GM19397 (cell line): ENCODE measurements at regions not wholly inside any gene's neighbourhood (a gene's known extent, or its start where the extent isn't known, plus 50 kb on each side); places are given as distances from the start of the nearest gene placed in this dataset.
"Not testable (repeated sequence)": the region's sequence is repeated elsewhere in the genome, so short reads cannot be mapped to it uniquely, and the experiment has no call there.

Experiments
- ATAC-seq: cut with Tn5 transposase; IDR thresholded peaks from one replicate; pipeline ENCODE4 v1.9.1; 2021; ENCODE audit warnings: mild to moderate bottlenecking, moderate library complexity; ENCODE audit not compliant: unreplicated experiment

DNA sequence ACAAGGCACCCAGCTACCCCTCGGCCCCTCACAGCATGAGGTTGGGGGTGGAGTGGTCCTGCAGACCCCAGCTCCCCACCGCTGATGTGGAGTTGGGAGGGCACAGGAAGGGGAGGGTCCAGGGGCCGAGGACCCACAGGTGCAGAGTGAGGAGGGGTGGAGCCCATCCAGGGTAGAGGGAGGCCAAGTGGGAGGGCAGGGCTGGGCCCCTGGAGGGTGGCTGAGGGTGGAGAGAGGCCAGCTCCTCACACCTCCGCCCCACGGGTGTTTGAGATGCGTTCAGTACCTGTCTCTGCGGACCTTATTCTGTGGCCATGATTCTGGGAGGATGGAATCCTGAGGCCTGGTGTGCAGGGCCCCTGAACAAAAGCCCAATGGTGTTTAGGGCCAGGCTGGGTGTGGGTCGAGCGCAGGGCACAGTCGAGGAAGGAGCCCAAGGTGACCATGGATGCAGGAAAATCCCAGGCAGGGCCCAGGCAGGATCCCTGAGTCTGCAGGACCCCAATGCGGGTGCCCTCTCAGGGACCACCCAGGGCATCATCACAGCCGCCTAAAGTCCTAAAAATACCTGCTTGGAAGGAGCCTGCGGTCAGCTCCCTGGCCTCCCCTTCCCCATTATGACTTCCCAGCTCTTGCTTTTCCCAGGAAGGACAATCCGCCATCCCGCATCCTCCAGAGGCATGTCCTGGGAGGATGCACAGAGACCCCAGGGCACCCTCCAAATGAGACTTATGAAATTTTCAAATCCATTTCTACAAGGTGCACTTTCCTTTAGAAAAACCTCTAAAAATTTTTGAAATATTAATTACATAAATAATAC is 377.1 kb upstream of the SFSWAP start:
- no peak for ATAC-seq

DNA sequence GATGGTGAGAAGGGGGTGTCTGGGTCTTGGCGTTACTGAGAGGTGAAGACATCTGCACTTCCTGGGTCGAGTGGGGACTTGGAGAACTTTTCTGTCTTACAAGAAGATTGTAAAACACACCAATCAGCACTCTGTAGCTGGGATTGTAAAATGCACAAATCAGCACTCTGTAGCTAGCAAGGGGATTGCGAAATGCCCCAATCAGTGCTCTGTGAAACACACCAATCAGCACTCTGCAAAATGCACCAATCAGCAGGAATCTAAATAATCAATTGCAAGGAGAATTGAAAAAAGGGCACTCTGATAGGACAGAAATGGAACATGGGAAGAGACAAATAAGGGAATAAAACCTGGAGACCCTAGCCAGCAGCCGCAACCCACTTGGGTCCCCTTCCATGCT is 376.1 kb upstream of the SFSWAP start:
- no peak for ATAC-seq

DNA sequence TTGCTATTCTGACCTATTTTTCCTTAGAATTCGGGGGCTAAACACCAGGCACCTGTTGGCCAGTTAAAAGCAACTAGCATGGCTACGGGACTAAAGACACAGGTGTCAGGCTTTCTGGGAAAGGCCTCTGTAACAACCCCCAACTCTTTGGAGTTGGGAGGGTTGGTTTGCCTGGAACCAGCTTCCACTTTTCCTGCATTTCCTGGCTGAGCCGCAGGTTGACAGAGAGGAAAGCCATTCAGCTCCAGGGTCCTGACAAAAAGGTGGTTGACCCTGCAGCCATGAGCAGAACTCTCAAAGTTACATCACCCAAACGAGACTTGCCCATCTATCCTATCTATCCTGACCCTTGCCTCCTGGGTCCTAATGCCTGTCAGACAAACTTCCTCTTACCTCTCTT is 375.4 kb upstream of the SFSWAP start:
- ATAC-seq = no peak

- ATAC-seq = not testable (repeated sequence)
Measured at GRCh38 chr12:131337861-131338260, 373.0 kb upstream of the SFSWAP start.

DNA sequence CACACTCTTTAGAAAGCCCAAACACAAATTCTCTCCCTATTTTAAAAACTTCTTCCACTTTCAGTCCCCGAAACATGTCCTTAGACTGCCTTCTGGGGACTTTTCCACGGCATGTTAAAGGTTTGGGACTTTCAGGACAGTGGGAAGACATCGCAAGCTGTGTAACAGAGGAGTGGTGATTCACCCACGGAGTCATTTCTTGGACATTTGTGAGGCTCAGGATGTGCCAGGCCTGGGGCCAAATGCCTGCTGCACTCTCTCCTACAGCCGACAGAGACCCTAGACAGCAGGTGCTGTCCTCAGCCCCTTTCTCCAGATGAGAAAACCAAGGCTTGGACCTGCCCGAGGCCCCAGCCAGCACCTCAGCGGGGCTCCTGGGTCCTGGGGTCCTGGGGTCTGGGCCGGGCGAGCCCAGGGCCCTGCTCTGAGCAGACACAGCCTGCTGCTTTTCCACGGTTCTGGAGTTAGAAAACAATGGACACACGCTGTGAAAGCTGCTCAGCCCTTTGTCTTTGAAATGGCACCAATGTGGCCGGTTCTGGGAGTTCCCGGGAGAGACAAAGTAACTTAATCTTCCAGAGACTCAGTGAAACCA is 370.2 kb upstream of the SFSWAP start:
- ATAC-seq = no peak

DNA sequence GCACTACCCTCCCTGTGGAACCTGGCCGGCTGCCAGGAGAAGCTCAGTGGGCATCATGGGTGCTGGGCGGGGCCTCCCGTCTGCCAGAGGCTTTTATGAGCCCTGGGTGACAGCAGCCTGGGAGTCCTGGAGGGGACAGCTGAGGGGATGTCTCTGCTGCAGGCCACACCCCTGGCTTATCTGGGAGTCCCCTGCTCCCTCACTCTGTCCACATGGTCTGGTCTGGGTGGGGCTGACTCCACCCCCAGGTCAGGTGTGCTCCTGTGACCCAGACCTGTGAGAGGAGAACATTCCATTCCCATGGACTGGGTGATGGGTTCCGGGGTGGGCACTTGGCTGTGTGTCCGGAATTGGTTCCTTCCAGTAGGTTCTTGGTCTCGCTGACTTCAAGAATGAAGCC is 369.3 kb upstream of the SFSWAP start:
- not testable (repeated sequence) for ATAC-seq

GRCh38 chr12:131343436-131343835 is 367.5 kb upstream of the SFSWAP start:
- not testable (repeated sequence) for ATAC-seq

- not testable (repeated sequence) for ATAC-seq
Measured at GRCh38 chr12:131344715-131345520, 366.0 kb upstream of the SFSWAP start.

GRCh38 chr12:131345521-131346436 is 365.1 kb upstream of the SFSWAP start:
- ATAC-seq = no peak

DNA sequence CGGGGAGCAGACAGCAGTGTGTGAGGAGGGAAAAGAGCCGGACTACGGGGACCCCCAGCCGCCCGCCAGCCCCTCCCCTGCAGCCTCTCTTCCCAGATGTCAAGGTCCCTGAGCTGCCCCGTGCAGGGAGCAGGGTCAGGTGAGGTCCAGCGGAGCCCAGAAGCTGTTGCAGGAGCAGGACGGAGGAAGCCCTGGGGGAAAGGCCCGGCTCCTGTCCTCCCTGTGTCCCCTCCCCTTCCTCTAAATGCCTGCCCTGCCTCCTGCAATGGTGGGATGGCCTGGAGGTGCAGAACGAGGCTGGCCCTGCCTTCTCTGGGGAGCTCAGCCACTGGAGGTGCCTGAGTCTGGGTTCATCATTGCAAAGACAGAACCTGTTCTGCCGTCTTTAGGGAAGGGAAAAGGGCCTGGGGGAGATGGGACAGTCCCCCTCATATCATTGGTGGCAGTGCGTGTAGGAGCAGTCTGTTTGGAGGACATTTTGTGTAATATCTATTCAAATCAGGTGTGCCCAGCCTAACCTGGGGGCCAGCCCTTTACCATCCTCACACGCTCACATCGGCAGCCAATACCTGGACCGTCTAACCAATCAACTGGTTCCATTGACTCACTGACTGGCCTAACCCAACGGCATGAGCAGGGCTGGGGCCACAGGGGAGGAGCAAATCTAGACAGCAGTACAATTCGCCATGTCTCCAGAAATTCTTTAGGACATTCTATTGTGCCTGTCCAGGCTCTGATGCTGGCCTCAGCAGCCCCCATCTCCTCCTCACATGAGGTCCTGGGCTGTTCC is 364.1 kb upstream of the SFSWAP start:
- ATAC-seq = no peak

- no peak for ATAC-seq
Measured at GRCh38 chr12:131347345-131347714, 363.6 kb upstream of the SFSWAP start.

DNA sequence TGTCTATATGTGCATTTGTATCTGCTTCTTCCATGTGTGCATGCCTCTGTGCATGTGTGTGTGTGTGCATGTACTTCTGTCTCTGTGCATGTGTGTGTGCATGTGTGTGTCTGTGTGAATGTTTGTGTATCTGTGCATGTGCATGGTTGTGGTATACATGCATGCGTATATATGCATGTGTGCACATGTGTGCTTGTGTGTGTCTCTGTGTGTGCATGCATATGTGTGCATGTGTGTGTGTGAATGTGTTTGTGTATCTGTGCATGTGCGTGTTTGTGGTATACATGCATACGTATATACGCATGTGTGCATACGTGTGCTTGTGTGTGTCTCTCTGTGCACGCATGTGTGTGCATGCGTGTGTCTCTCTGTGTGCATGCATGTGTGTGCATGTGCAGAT is 363.2 kb upstream of the SFSWAP start:
- no peak for ATAC-seq

- ATAC-seq = no peak
Measured at GRCh38 chr12:131348231-131348630, 362.7 kb upstream of the SFSWAP start.

DNA sequence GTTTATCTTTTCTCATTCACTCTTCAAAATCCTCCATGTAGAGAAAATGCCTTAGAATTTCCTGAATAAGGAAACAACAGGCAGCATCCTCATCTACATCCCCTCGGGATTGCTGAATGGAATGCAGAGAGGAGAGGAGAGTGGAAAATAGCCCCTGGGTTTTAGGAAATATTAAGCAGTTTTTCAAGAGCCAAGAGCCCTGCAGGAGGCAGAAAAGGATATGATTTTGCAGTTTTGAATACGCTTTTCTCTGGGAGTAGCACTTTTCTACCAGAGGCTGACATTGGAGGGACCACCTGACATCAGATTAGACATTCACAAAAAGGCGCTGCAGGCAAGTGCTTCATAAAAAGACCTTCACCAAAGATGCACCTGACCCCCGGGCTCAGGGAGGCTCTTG is 362.2 kb upstream of the SFSWAP start:
- ATAC-seq = no peak

- ATAC-seq = no peak
Measured at GRCh38 chr12:131349397-131350127, 361.3 kb upstream of the SFSWAP start.

DNA sequence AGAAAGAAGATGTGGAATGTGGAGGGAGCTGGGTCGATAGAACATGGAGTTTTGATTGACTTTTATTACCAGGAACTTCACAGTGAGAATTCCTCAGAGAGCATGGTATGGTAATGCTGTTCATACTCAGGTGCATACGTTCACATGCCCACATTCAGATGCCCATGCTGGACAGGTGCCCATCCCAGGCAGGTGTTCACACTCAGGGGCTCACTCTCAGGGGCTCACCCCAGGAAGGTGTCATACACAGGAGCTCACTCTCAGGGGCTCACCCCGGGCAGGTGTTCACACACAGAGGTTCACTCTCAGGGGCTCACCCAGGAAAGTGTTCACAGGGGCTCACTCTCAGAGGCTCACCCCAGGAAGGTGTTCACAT is 360.0 kb upstream of the SFSWAP start:
- no peak for ATAC-seq

DNA sequence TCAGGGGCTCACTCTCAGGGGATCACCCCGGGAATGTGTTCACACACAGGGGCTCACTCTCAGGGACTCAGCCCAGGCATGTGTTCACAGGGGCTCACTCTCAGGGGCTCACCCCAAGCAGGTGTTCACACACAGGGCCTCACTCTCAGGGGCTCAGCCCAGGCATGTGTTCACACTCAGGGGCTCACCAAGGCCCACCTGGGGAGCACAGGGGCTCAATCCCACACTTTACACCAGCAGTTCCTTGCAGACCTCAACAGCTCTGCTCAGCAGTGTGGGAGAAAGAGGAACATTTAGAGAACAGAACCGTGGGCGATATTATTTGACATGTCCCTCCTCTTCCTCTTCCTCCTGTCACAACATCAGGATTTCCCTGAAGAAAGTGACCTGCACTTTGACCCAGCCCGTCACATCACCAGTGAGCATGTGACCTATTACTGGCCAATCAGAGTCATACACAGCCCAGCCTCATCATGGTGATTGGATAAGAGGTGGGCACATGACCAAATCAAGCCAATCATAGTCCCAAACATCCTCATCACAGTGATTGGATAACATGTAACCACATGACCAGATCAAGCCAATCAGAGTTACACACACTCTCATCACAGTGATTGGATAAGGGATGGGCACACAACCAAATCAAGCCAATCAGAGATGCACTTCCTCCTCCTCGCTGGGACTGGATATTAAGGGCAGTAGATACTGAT is 359.4 kb upstream of the SFSWAP start:
- no peak for ATAC-seq

DNA sequence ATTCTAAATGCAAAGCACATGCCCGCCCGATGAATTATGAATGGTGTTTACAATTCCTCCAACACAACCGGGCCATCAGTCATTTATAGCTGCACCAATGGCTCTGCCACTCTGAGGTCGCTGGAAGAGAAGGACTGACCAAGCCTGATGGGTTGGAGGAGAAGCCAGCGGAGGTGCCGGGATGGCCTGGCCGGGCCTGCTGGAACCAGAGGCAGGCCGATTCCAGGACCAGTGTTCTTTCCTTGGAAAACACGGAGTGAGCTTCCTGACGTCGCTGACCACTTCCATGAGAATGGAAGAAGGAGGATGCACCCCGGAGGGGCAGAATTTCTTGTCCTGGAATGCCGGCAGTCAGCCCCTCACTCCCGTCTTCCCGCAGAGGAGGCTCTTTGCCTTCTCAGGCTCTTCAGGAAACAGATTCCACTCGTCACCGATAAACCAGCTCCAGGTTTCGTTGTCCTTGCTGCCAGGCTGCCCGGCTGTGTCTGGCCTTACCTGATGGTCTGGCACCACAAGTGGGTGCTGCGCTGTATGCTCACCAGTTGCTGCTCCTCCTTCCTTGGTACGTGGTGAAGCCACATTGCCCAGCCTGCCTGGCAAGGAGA is 358.5 kb upstream of the SFSWAP start:
- ATAC-seq = no peak
